Endothelial cell of umbilical vein (primary cell): ENCODE measurements at regions not wholly inside any gene's neighbourhood (a gene's known extent, or its start where the extent isn't known, plus 50 kb on each side); places are given as distances from the start of the nearest gene placed in this dataset.

Experiments
- CTCF ChIP-seq, 2 donors: IDR thresholded peaks; 1 replicate in 1 of 2; 2 replicates in 1 of 2; pipeline ENCODE4 v1.5.1; 2011; ENCODE audit warnings: low read length in 2 of 2, mild to moderate bottlenecking in 2 of 2, moderate library complexity in 2 of 2, control low read depth in 1 of 2, inconsistent platforms in 1 of 2, low read depth in 1 of 2; ENCODE audit not compliant: insufficient read depth in 1 of 2; ENCODE audit errors: extremely low read depth in 1 of 2
- POLR2A ChIP-seq: IDR thresholded peaks from 2 replicates; pipeline ENCODE4 v1.6.1; 2012; ENCODE audit warnings: low read depth, mild to moderate bottlenecking, control low read depth, low read length
- POLR2AphosphoS5 ChIP-seq: IDR thresholded peaks from 2 replicates; pipeline ENCODE4 v1.6.1; 2012; ENCODE audit warnings: low read depth, mild to moderate bottlenecking, control low read depth, low read length, moderate library complexity; ENCODE audit not compliant: insufficient read depth

- TF ChIP-seq CTCF (IDR thresholded peaks at IDR 0.05; ENCODE audit: extremely low read depth in 1 of 2, insufficient read depth in 1 of 2, low read depth in 1 of 2, low read length in 2 of 2) (no peak), POLR2AphosphoS5 (no peak), POLR2A (no peak)
Measured at GRCh38 chr3:110397115-110397514, 674.5 kb upstream of the NECTIN3 start.
